Panc1 (cell line): ENCODE measurements at regions not wholly inside any gene's neighbourhood (a gene's known extent, or its start where the extent isn't known, plus 50 kb on each side); places are given as distances from the start of the nearest gene placed in this dataset.

Experiments
- ATAC-seq: fragments of 200-7000 bp; cut with Tn5 transposase; 2 replicates; pipeline ENCODE4 v1.9.1; 2020; ENCODE audit warnings: mild to moderate bottlenecking, moderate library complexity
- BruUV-seq: library from RNA; stranded (reverse); fragments of 400-500 nt; replicated peaks from 2 replicates; lab custom pipeline; 2021; lab: Mats Ljungman, UMichigan
- CTCF ChIA-PET: fragments of 300-600 bp; sonication (Branson Sonifier 250); formaldehyde crosslinking; loops from one replicate; lab custom pipeline; 2022; ENCODE audit warnings: antibody characterized with exemption; lab: Charles Lee
- POLR2A ChIA-PET: fragments of 300-600 bp; sonication (Branson Sonifier 250); formaldehyde crosslinking; loops from one replicate; lab custom pipeline; 2022; ENCODE audit warnings: antibody characterized with exemption; lab: Charles Lee
- DNase-seq: peaks from one replicate; pipeline ENCODE4 v3.0.0-alpha.2; 2010; ENCODE audit warnings: low read depth, low spot score
- H3K27ac ChIP-seq: 2 replicates; pipeline ENCODE4 v1.5.1; 2011; ENCODE audit warnings: mild to moderate bottlenecking, low read length, inconsistent platforms
- H3K27me3 ChIP-seq: fragments of 200-500 bp; sonication (Bioruptor generic); 2 replicates; pipeline ENCODE4 v1.6.0; 2014; ENCODE audit warnings: low read length, inconsistent platforms; ENCODE audit not compliant: control insufficient read depth, insufficient read depth
- H3K36me3 ChIP-seq: fragments of 200-500 bp; sonication (Bioruptor generic); 2 replicates; pipeline ENCODE4 v1.5.1; 2014; ENCODE audit warnings: inconsistent platforms, mild to moderate bottlenecking, low read length, moderate library complexity; ENCODE audit not compliant: control insufficient read depth, insufficient read depth
- H3K4me1 ChIP-seq: 2 replicates; pipeline ENCODE4 v1.5.1; 2011; ENCODE audit warnings: inconsistent platforms, mild to moderate bottlenecking, low read length, moderate library complexity; ENCODE audit not compliant: control insufficient read depth, insufficient read depth
- H3K4me3 ChIP-seq, 2 experiments: 2 replicates each; pipeline ENCODE4 v1.5.1; 2011 to 2012; ENCODE audit warnings: low read depth in 2 of 2, low read length in 2 of 2, mild to moderate bottlenecking in 2 of 2, inconsistent platforms in 1 of 2, moderate library complexity in 1 of 2
- H3K9me3 ChIP-seq: fragments of 200-500 bp; sonication (Bioruptor generic); 2 replicates; pipeline ENCODE4 v1.5.1; 2014; ENCODE audit warnings: low read depth, mild to moderate bottlenecking, inconsistent platforms, low read length, moderate library complexity; ENCODE audit not compliant: control insufficient read depth, insufficient read depth
- CTCF ChIP-seq: fragments of 450-650 bp; IDR thresholded peaks from 2 replicates; pipeline ENCODE4 v1.5.1; 2017; ENCODE audit warnings: mild to moderate bottlenecking
- POLR2AphosphoS5 ChIP-seq: IDR thresholded peaks from 2 replicates; pipeline ENCODE4 v1.6.1; 2012; ENCODE audit warnings: mild to moderate bottlenecking, low read depth, low read length, moderate library complexity
- REST ChIP-seq, 2 experiments: IDR thresholded peaks; 2 replicates each; pipeline ENCODE4 v1.6.1; 2011 to 2012; ENCODE audit warnings: low read depth in 2 of 2, control low read depth in 1 of 2, low read length in 1 of 2, mild to moderate bottlenecking in 1 of 2, moderate library complexity in 1 of 2; ENCODE audit not compliant: insufficient read depth in 1 of 2
- SIN3A ChIP-seq: IDR thresholded peaks from 2 replicates; pipeline ENCODE4 v1.6.1; 2012; ENCODE audit warnings: low read depth, mild to moderate bottlenecking, low read length, moderate library complexity, borderline replicate concordance; ENCODE audit not compliant: insufficient read depth
- TCF7L2 ChIP-seq: IDR thresholded peaks from 2 replicates; pipeline ENCODE4 v1.6.1; 2011; ENCODE audit warnings: mild to moderate bottlenecking, low read depth, low read length, inconsistent platforms
- in situ Hi-C: cut with HindIII; loops from 2 replicates; pipeline ENCODE4 v1.10.0; 2016; ENCODE audit warnings: low sequenced_read_pairs, low pct_unique_long_range_greater_than_20kb
- intact Hi-C: fragments of 100-400 bp; cut with micrococcal nuclease; formaldehyde crosslinking; loops from one replicate; pipeline ENCODE4 v1.10.0; 2022; ENCODE audit not compliant: unreplicated experiment

- in situ Hi-C loops = no loop called here
- Histone ChIP-seq H3K36me3 (no peaks in the 10 kb centered on the region), H3K27ac (no peak overlapping the region), H3K4me1 (no peaks in the 10 kb centered on the region), H3K4me3 (no peak overlapping the region), H3K9me3 (peaks cover 2% of the 10 kb centered on the region; the same call in 1 of the 2 replicates), H3K27me3 (no peaks in the 10 kb centered on the region)
- BruUV-seq = no TSS peak
- intact Hi-C loops = no loop called here
- DNase-seq = no peak
- CTCF ChIA-PET = no interaction called here
- POLR2A ChIA-PET = no interaction called here
- no peak for TF ChIP-seq REST (IDR thresholded peaks at IDR 0.05; ENCODE audit: insufficient read depth in 1 of 2, low read depth in 2 of 2, low read length in 1 of 2)
- no peak for TF ChIP-seq TCF7L2
- TF ChIP-seq SIN3A = no peak
- no peak for TF ChIP-seq POLR2AphosphoS5
- no peak for TF ChIP-seq CTCF
- no peak for ATAC-seq
Measured at GRCh38 chrX:113033966-113034680, 193.5 kb upstream of the AMOT start.

GRCh38 chrX:113019958-113020357 is 179.3 kb upstream of the AMOT start:
- DNase-seq (no peak), ATAC-seq (no peak)
- no TSS peak for BruUV-seq
- CTCF ChIA-PET = no interaction called here
- H3K27ac ChIP-seq = no peak overlapping the region
- in situ Hi-C loops (no loop called here), intact Hi-C loops (no loop called here)
- no peaks in the 10 kb centered on the region for H3K36me3 ChIP-seq
- H3K4me3 ChIP-seq = no peak overlapping the region
- no peaks in the 10 kb centered on the region for H3K27me3 ChIP-seq
- no peaks in the 10 kb centered on the region for H3K9me3 ChIP-seq
- TF ChIP-seq SIN3A (no peak), TCF7L2 (no peak), CTCF (no peak), POLR2AphosphoS5 (no peak), REST (IDR thresholded peaks at IDR 0.05; ENCODE audit: insufficient read depth in 1 of 2, low read depth in 2 of 2, low read length in 1 of 2) (no peak)
- H3K4me1 ChIP-seq = no peaks in the 10 kb centered on the region
- POLR2A ChIA-PET = no interaction called here
